ENCODE measurements at regions not wholly inside any gene's neighbourhood (a gene's known extent, or its start where the extent isn't known, plus 50 kb on each side); places are given as distances from the start of the nearest gene placed in this dataset.

DNA sequence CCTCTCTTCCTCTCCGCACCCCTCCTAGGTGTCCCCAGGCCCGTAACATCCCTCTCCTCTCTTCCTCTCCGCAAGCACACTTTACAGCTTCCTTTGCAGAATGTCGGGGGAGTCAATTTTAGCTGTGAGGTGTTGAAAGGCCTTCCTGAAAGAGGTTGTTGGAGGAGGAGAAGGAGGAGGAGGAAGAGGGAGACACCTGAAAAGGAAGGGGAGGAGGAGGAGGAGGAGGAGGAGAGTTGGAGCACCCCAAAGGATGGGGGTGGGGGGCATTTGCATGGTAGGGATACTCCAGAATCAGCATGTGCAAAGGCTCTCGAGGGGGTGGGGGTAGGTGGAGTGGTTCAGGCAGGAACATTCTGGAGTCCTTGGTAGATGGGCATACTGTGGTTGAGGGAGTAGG lies 1045.1 kb downstream of the TBC1D22A start:
- no peak overlapping the region for H3K4me3 ChIP-seq (ENCODE audit: low read depth, low read length)

GRCh38 chr22:47806894-47807293 lies 1044.4 kb downstream of the TBC1D22A start:
- no peak overlapping the region for H3K4me3 ChIP-seq (ENCODE audit: low read depth, low read length)

DNA sequence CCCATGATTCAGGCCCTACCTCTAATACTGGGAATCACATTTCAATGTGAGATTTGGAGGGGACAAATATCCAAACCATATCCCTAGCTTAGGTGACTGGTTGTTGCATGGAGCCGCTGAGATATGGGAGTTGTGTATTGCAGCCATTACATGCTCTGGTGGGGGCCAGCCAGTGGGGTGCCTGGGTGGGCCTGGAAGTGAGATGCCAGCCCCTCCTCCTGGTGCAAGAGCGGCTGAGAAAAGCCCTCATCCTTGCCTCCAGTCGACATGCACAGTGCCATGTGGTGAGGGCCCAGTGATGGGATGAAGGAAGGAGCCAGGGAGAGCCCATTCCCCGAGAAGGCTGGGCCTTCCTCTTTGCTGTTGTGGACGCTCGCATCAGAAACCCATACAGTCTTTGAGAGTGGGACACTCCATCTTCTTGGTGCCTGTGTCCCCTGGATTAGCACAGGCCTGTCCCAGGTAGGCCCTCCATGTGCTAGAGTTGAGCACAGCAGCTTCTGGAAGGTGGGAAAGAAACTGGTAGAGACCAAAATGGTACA lies 1043.0 kb downstream of the TBC1D22A start:
- no peak overlapping the region for H3K4me3 ChIP-seq (ENCODE audit: low read depth, low read length)

GRCh38 chr22:47804281-47804680 lies 1041.8 kb downstream of the TBC1D22A start:
- no peak overlapping the region for H3K4me3 ChIP-seq (ENCODE audit: low read depth, low read length)

- H3K4me3 ChIP-seq (ENCODE audit: low read depth, low read length): no peak overlapping the region
Measured at GRCh38 chr22:47802421-47802820, 1040.0 kb downstream of the TBC1D22A start.

- H3K4me3 ChIP-seq (ENCODE audit: low read depth, low read length): no peak overlapping the region
Measured at GRCh38 chr22:47801541-47802245, 1039.2 kb downstream of the TBC1D22A start.

DNA sequence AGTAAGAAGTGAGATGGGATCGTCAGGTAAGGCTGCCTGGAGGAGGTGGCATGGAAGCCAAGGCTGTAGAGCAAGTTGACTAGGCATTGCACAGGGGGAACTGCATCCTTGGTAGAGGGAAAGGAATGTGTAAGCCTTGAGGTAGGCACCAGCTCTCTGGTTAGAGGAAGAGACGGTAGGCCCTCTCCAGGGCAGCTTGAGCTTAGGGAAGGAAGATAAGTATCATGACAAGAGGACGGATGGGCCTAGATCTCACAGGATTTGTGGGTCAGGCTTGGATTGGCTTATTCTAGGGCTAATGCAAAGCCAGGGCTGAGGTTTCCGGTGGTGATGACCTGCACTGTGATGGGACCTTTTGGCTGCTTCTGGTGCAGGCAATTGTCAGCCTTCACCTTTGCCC lies 1035.8 kb downstream of the TBC1D22A start:
- no peak overlapping the region for H3K4me3 ChIP-seq (ENCODE audit: low read depth, low read length)

GRCh38 chr22:47797342-47797945 lies 1035.0 kb downstream of the TBC1D22A start:
- H3K4me3 ChIP-seq (ENCODE audit: low read depth, low read length): no peak overlapping the region

DNA sequence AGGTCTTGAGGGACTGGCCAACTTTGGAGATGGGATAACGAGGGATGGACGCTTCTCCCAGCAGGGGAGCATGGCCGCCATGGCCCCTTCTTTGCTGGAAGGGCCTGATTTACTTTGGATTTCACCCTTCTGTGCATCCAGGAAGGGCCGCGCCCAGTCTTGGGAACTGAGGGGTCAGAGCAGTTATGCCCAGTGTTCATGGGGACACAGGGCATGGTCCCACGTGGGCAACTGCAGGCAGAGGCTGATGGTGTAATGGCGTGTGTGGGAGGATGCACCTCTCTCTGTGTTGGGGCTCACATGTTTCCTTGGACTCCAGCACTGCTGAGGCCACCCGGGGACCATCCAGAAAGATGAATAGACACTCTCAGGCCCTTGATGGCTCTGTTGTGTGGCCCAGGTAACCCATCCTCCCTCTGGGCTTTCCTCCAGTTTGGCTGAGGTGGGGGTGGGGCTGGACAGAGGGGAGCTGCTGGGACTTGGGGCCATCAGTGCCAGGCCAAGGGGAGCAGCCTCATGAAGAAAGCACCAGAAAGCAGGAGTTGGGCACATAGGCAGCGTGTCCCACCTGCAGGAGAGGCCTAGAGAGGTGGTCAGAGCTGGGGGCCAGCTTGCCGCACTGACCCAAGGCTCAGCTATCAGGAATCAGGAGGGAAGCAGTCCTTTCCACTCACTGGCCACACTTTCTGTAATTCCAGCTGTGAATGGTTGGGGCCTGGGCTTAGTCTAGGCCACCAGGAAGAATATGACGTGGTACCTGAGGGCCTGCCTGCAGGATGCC lies 1033.9 kb downstream of the TBC1D22A start:
- H3K4me3 ChIP-seq (ENCODE audit: low read depth, low read length): no peak overlapping the region

DNA sequence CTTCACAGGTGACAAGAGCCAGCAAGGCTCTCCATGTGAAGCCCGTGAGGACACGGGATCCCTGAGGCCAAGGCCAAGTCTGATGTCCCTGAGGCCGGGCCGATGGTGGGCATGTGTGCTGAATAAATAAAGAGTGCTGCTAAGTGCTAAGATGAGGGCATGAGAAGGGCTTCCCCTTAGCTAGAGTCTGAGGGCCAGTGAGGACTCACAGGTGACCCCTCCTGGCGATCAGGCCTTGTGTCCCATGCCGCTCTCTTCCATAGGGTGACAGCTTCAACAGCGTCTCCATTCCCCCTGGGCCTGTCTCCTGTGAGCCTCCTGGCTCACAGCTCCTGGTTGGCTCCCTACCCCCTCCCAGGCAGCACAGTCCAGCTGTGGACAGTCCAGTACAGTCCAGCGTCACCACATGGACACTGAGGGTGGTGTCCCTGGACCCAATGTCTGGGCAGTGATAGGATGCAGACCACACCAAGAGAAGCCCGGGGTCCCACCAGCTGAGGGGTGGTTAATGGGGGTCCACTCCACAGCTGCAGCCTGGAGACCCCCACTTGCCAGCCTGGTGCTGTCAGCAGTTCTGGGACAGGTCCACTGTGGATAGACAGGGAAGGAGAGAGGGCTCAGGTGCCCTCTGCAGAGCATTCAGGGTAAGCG lies 1033.2 kb downstream of the TBC1D22A start:
- no peak overlapping the region for H3K4me3 ChIP-seq (ENCODE audit: low read depth, low read length)

- H3K4me3 ChIP-seq (ENCODE audit: low read depth, low read length): no peak overlapping the region
Measured at GRCh38 chr22:47794851-47795250, 1032.4 kb downstream of the TBC1D22A start.

GRCh38 chr22:47793304-47794101 lies 1031.1 kb downstream of the TBC1D22A start:
- H3K4me3 ChIP-seq (ENCODE audit: low read depth, low read length): no peak overlapping the region

GRCh38 chr22:47789171-47789570 lies 1026.7 kb downstream of the TBC1D22A start:
- no peak overlapping the region for H3K4me3 ChIP-seq (ENCODE audit: low read depth, low read length)

DNA sequence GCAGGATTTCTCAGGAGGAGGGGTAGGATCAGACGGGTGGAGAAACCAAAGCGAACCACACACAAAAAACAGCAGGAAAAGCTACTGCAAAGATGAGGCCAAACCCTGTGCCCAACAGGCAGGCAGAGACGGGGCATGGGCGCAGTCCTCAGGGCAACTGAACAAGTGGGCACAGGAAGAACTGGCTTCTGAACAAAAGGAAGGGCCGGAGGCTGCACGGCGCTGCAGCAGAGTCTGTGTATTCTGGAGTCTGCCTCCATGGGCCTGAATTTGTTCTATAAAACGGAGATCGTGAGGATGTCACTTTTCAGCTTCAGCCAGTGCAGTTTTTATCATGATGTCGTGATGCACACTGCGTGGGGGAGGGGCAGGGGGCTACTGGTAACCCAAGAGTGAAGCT lies 1026.0 kb downstream of the TBC1D22A start:
- H3K4me3 ChIP-seq (ENCODE audit: low read depth, low read length): no peak overlapping the region

GRCh38 chr22:47787501-47788227 lies 1025.2 kb downstream of the TBC1D22A start:
- H3K4me3 ChIP-seq (ENCODE audit: low read depth, low read length): no peak overlapping the region

DNA sequence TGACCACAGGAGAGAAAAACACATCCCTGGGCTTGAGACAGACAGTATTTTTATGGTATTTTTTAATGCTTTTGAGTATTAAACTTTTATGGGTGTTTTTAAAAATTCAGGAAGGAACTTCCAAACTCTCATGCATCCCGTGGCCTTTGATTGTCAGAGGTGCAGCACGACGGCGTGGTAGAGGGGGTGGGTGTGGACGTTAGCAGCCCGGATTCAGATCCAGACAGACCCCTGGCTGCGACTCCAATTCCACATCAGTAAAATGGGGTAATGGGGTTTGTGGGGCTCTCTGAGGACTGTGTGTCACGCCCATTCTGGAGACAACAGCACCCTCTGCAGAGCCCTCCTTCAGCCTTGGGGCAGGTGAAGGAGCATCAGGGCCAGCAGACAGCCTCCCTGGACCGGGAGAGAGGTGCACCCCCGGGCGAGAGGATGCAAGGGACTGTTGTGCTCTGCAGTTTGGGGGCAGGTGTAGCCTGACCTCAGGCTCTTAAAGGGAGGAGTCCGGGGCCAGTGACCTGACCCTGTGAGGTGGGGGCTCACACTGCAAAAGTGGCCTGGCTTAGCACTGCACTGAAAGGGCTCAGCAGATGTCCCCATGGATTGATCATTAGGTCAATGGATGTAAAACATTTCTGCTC lies 1024.3 kb downstream of the TBC1D22A start:
- H3K4me3 ChIP-seq (ENCODE audit: low read depth, low read length): no peak overlapping the region

DNA sequence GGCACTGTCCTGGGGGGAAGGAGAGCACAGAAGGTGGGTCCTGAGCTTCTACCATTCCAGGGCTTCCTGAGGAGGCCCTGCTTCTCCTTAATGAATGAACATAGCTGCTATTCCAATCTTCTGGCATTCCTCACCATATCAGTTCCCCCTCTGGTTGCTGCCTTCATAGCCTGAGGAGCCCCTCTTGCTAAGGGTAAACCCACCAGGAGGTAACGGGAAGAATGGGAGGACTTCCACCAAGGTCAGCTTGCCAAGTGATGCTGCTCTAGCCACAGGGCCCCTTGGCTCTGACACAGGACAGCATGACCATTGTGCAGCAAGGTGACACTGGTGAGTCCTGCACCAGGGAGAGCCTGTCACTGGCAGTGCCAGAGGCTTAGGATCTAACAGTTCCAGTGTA lies 1022.5 kb downstream of the TBC1D22A start:
- H3K4me3 ChIP-seq (ENCODE audit: low read depth, low read length): no peak overlapping the region

- no peak overlapping the region for H3K4me3 ChIP-seq (ENCODE audit: low read depth, low read length)
Measured at GRCh38 chr22:47784367-47784983, 1022.0 kb downstream of the TBC1D22A start.
